Brain microvascular endothelial cell (primary cell): ENCODE measurements at regions not wholly inside any gene's neighbourhood (a gene's known extent, or its start where the extent isn't known, plus 50 kb on each side); places are given as distances from the start of the nearest gene placed in this dataset.
"Not testable (repeated sequence)": the region's sequence is repeated elsewhere in the genome, so short reads cannot be mapped to it uniquely, and the experiment has no call there.

Experiments
- DNase-seq: peaks from one replicate; pipeline ENCODE4 v3.0.0-alpha.2; 2020
- H3K27ac ChIP-seq: fragments of 250-450 bp; sonication (Bioruptor Pico); 2 replicates; pipeline ENCODE4 v1.5.1; 2020; ENCODE audit warnings: mild to moderate bottlenecking, moderate library complexity
- H3K27me3 ChIP-seq: fragments of 250-450 bp; sonication (Bioruptor Pico); replicated peaks from 2 replicates; pipeline ENCODE4 v1.5.1; 2020; ENCODE audit warnings: mild to moderate bottlenecking
- H3K36me3 ChIP-seq: fragments of 250-450 bp; sonication (Bioruptor Pico); replicated peaks from 2 replicates; pipeline ENCODE4 v1.5.1; 2020; ENCODE audit warnings: mild to moderate bottlenecking
- H3K4me3 ChIP-seq: 2 replicates; pipeline ENCODE4 v1.5.1; 2011; ENCODE audit warnings: low read depth, mild to moderate bottlenecking, control low read depth, low read length, moderate library complexity
- in situ Hi-C: cut with HindIII; loops from 2 replicates; pipeline ENCODE4 v1.10.0; 2017; ENCODE audit warnings: low sequenced_read_pairs, low pct_ligation_motif_present
- TF ChIP-seq, protein P1 (sequence below): IDR thresholded peaks from 2 replicates; pipeline ENCODE4 v1.5.1; 2011; ENCODE audit warnings: low read depth, mild to moderate bottlenecking, moderate library complexity, low read length, control low read depth, inconsistent platforms; ENCODE audit errors: missing control alignments

DNA sequence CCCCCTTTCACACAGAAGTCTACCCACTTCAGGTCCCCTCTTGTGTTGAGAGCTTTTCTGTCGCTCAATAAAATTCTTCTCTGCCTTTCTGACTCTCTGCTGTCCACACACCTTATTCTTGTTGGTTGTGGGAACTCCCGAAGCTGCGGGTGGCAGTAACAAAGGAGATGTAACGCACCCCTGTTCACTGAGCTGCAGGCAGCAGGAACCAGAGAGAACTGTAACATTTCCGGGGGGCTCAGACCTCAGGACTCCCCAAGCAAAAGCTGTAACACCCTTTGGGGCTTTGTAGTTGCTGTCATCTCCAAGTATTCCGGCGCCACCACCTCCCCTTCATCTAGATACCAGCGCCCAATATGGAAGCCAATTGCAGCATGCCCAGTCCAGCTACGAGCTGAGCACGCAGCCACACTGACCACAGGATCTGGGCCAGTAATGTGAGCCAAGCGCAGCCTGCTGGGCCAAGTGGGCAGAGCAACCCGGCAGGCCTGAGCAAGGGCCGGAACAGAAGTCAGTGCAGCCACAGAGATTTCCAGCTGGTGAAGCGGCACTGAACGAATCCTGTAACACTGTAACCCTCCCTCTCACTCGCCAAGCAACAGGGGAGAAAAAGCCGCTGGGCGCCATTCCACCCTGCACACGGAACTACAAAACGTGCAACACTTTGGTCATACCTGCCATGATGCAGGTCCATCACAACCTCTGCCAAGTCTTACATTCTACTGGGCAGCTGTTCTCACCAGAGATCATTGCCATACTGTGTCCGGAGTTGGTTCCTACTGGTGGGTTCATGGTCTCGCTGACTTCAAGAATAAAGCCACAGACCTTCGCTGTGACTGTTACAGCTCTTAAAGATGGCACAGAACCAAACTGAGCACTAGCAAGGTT lies 194.3 kb downstream of the SPATA31A6 start:
- H3K27ac ChIP-seq, H3K27me3 ChIP-seq, H3K36me3 ChIP-seq, DNase-seq, in situ Hi-C loops, H3K4me3 ChIP-seq: not testable (repeated sequence)

DNA sequence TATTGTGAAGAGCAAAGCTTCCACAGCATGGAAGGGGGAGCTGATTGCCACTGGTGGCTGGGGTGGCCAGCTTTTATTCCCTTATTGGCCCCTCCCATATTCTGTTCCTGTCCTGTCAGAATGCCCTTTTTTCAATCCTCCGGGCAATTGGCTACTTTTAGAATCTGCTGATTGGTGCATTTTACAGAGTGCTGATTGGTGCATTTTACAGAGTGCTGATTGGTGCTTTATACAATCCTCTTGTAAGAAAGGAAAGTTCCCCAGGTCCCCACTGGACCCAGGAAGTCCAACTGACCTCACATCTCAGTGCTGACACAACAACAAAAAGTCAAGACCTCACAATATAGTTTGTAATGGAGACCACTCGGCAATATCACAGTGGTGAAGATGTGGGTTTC lies 195.0 kb downstream of the SPATA31A6 start:
- TF ChIP-seq, protein P1, sequence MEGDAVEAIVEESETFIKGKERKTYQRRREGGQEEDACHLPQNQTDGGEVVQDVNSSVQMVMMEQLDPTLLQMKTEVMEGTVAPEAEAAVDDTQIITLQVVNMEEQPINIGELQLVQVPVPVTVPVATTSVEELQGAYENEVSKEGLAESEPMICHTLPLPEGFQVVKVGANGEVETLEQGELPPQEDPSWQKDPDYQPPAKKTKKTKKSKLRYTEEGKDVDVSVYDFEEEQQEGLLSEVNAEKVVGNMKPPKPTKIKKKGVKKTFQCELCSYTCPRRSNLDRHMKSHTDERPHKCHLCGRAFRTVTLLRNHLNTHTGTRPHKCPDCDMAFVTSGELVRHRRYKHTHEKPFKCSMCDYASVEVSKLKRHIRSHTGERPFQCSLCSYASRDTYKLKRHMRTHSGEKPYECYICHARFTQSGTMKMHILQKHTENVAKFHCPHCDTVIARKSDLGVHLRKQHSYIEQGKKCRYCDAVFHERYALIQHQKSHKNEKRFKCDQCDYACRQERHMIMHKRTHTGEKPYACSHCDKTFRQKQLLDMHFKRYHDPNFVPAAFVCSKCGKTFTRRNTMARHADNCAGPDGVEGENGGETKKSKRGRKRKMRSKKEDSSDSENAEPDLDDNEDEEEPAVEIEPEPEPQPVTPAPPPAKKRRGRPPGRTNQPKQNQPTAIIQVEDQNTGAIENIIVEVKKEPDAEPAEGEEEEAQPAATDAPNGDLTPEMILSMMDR: no peak
- H3K36me3 ChIP-seq: no peaks in the 10 kb centered on the region
- H3K27me3 ChIP-seq: no peaks in the 10 kb centered on the region
- H3K4me3 ChIP-seq: no peak overlapping the region
- H3K27ac ChIP-seq: no peak overlapping the region
- no peak for DNase-seq
- in situ Hi-C loops: no loop called here

DNA sequence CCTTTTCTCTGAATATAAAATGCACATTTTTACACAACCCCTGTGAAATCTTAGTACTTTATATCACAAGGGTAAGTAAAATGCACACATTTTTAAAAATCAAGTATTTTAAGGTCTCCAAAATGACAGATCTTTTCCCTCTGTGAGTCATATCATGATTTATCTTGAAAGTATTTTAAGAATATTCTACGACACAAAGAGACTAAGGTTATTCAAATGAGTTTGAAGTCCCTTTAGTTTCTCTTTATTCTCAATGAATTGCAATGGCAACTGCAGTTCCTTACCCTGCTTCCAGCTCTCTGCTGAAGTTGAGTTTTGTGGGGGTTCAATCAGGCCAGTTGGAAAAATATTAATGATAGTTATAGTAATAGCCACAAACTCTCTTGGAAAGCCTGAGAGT lies 196.1 kb downstream of the SPATA31A6 start:
- H3K4me3 ChIP-seq, H3K36me3 ChIP-seq, H3K27me3 ChIP-seq, H3K27ac ChIP-seq, in situ Hi-C loops, DNase-seq: not testable (repeated sequence)

DNA sequence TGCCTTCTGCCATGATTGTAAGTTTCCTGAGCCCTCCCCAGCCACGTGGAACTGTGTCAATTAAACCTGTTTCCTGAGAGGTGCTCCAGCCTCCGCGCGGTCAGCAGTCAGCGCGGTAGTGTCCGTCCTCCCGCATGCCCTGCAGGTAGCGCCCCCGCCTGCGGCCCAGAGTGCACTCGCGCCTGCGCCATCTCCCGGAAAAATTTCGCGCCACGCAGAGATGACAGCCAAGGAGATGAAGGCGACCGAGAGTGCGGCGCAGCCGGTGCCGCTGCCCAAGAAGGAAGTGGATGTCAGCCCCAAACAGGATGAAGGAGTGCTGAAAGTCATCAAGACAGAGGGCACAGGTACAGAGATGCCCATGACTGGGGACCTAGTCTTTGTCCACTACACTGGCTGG lies 201.1 kb downstream of the SPATA31A6 start:
- in situ Hi-C loops, H3K27ac ChIP-seq, H3K4me3 ChIP-seq, H3K36me3 ChIP-seq, DNase-seq, H3K27me3 ChIP-seq: not testable (repeated sequence)

DNA sequence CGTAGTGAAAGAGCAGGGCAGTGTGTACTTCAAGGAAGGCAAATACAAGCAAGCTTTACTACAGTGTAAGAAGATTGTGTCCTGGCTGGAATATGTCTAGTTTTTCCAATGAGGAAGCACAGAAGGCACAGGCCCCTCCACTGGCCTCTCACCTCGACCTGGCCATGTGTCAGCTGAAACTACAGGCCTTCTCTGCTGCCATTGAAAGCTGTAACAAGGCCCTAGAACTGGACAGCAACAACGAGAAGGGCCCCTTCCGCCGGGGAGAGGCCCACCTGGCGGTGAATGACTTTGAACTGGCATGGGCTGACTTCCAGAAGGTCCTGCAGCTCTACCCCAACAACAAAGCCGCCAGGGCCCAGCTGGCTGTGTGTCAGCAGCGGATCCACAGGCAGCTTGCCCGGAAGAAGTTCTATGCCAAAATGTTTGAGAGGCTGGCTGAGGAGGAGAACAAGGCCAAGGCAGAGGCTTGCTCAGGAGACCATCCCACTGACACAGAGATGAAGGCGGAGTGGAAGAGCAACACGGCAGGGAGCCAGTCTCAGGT lies 202.2 kb downstream of the SPATA31A6 start:
- DNase-seq, H3K4me3 ChIP-seq, H3K27me3 ChIP-seq, H3K27ac ChIP-seq, H3K36me3 ChIP-seq, in situ Hi-C loops: not testable (repeated sequence)

DNA sequence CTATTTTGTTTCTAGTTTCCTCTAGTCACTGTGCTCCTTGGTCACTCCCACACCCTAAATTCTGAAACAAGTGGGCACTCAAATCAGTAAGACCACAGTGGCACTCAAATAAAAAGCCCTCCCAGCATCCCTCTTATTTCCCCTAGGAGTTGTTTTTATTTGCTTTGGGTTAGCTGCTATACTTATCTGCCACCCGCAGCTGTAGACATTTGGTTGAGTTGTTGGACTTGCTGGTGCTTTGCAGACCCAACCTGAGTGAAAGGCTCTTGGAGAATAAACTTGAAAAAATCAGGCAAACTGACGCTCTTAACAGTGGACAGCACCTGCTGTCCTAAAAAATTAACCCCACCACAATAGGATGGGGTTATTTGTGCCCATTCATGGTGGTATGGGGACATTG lies 203.0 kb downstream of the SPATA31A6 start:
- H3K27ac ChIP-seq: no peak overlapping the region
- H3K36me3 ChIP-seq: no peaks in the 10 kb centered on the region
- H3K4me3 ChIP-seq: no peak overlapping the region
- TF ChIP-seq, protein P1: no peak
- in situ Hi-C loops: no loop called here
- H3K27me3 ChIP-seq: no peaks in the 10 kb centered on the region
- DNase-seq: no peak

DNA sequence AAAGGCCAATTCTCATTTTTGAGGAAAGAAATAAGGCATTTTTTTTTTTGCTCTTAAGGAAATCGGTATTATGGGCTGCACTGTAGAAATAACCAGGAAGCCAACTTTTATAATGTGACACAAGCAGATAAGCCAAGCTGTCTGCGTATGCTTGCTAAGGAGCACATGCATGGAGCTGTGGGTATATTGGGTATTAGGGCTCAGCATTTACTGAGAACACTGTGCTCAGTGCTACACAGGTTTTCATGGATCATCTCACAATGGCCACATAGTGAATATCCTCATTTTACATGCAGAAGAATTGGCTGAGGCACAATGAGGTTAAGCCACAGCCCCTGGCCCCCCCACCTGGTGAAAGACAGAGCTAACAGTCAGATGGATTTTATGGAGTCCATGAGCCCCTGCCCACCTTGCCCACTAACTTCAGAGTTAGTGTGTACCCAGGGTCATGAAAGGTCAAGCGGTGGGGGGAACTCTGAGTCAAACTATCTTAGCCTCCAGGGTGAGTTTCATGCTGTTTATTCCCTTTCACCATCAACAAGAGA lies 204.8 kb downstream of the SPATA31A6 start:
- no peak for DNase-seq
- Histone ChIP-seq H3K4me3 (no peak overlapping the region), H3K27me3 (no peaks in the 10 kb centered on the region), H3K36me3 (no peaks in the 10 kb centered on the region), H3K27ac (no peak overlapping the region)
- in situ Hi-C loops: no loop called here
- TF ChIP-seq, protein P1: no peak
